MM.1S (cell line): ENCODE measurements at regions not wholly inside any gene's neighbourhood (a gene's known extent, or its start where the extent isn't known, plus 50 kb on each side); places are given as distances from the start of the nearest gene placed in this dataset.

Experiments used
- DNase-seq: peaks from one replicate; pipeline ENCODE4 v3.0.0-alpha.2; 2015
- H2AFZ ChIP-seq: fragments of 300-600 bp; sonication (generic); 2 replicates; pipeline ENCODE4 v1.6.0; 2016; ENCODE audit warnings: antibody characterized with exemption, low read length
- H3F3A ChIP-seq: fragments of 300-600 bp; sonication (generic); 2 replicates; pipeline ENCODE4 v1.6.1; 2016; ENCODE audit warnings: mild to moderate bottlenecking, antibody characterized with exemption, low read length, moderate library complexity, mixed read lengths; ENCODE audit not compliant: insufficient read depth
- H3K27ac ChIP-seq: fragments of 300-600 bp; sonication (generic); 2 replicates; pipeline ENCODE4 v1.5.1; 2016; ENCODE audit warnings: mild to moderate bottlenecking, low read length
- H3K27me3 ChIP-seq: fragments of 300-600 bp; sonication (generic); replicated peaks from 2 replicates; pipeline ENCODE4 v1.6.0; 2016; ENCODE audit warnings: low read length; ENCODE audit not compliant: insufficient read depth
- H3K36me3 ChIP-seq: fragments of 300-600 bp; sonication (generic); replicated peaks from 2 replicates; pipeline ENCODE4 v1.6.1; 2016; ENCODE audit warnings: mild to moderate bottlenecking, low read length, mixed read lengths; ENCODE audit not compliant: insufficient read depth
- H3K4me1 ChIP-seq: fragments of 300-600 bp; sonication (generic); 2 replicates; pipeline ENCODE4 v1.6.1; 2016; ENCODE audit warnings: low read length, mixed read lengths
- H3K4me2 ChIP-seq: fragments of 300-600 bp; sonication (generic); 2 replicates; pipeline ENCODE4 v1.6.0; 2016; ENCODE audit warnings: low read depth, low read length
- H3K4me3 ChIP-seq: fragments of 300-600 bp; sonication (generic); 2 replicates; pipeline ENCODE4 v1.5.1; 2016; ENCODE audit warnings: low read length, mixed read lengths
- H3K79me2 ChIP-seq: fragments of 300-600 bp; sonication (generic); 2 replicates; pipeline ENCODE4 v1.6.1; 2016; ENCODE audit warnings: mixed run types, low read length, mixed read lengths
- H3K9ac ChIP-seq: fragments of 300-600 bp; sonication (generic); 2 replicates; pipeline ENCODE4 v1.6.1; 2016; ENCODE audit warnings: low read length, mixed read lengths
- H3K9me2 ChIP-seq: fragments of 300-600 bp; sonication (generic); replicated peaks from 2 replicates; pipeline ENCODE4 v1.6.1; 2016; ENCODE audit warnings: mild to moderate bottlenecking, low read length, mixed read lengths; ENCODE audit not compliant: insufficient read depth
- H3K9me3 ChIP-seq: fragments of 300-600 bp; sonication (generic); replicated peaks from 2 replicates; pipeline ENCODE4 v1.6.1; 2016; ENCODE audit warnings: mild to moderate bottlenecking, low read length, mixed read lengths; ENCODE audit not compliant: insufficient read depth
- H4K20me1 ChIP-seq: fragments of 300-600 bp; sonication (generic); 2 replicates; pipeline ENCODE4 v1.6.1; 2016; ENCODE audit warnings: mild to moderate bottlenecking, low read length, moderate library complexity, mixed read lengths; ENCODE audit not compliant: insufficient read depth
- CTCF ChIP-seq: fragments of 300-600 bp; sonication (generic); IDR thresholded peaks from 2 replicates; pipeline ENCODE4 v1.5.1; 2016; ENCODE audit warnings: antibody characterized with exemption, low read length, mixed read lengths
- EZH2 ChIP-seq: fragments of 300-600 bp; sonication (generic); optimal IDR thresholded peaks from 2 replicates; pipeline ENCODE3; 2017; ENCODE audit warnings: low read depth, mild to moderate bottlenecking, antibody characterized with exemption, low read length, mixed read lengths
- EZH2phosphoT487 ChIP-seq: fragments of 300-600 bp; sonication (generic); IDR thresholded peaks from 2 replicates; pipeline ENCODE4 v1.6.1; 2018; ENCODE audit warnings: antibody characterized with exemption, low read length

GRCh38 chr19:28497887-28498286 lies 715.1 kb downstream of the UQCRFS1 start:
- no peak overlapping the region for H3K4me2 ChIP-seq
- H3K4me1 ChIP-seq, result no peaks in the 10 kb centered on the region
- H3K4me3 ChIP-seq, result no peak overlapping the region
- peaks cover 19% of the 10 kb centered on the region for H3K79me2 ChIP-seq
- H3K9me3 ChIP-seq, result no peaks in the 10 kb centered on the region
- H3K36me3 ChIP-seq, result no peaks in the 10 kb centered on the region
- H3K9me2 ChIP-seq, result no peaks in the 10 kb centered on the region
- H3K27me3 ChIP-seq, result no peaks in the 10 kb centered on the region
- H4K20me1 ChIP-seq, result no peaks in the 10 kb centered on the region
- no peak for DNase-seq
- no peaks in the 10 kb centered on the region for H3F3A ChIP-seq
- no peak overlapping the region for H2AFZ ChIP-seq
- TF ChIP-seq EZH2 (no peak), EZH2phosphoT487 (no peak), CTCF (no peak)
- H3K27ac ChIP-seq, result no peak overlapping the region
- no peak overlapping the region for H3K9ac ChIP-seq

GRCh38 chr19:28497137-28497536 lies 715.8 kb downstream of the UQCRFS1 start:
- H3K4me3 ChIP-seq, result no peak overlapping the region
- TF ChIP-seq EZH2, result no peak
- TF ChIP-seq EZH2phosphoT487, result no peak
- TF ChIP-seq CTCF, result no peak
- no peak for DNase-seq
- no peak overlapping the region for H2AFZ ChIP-seq
- H3K36me3 ChIP-seq, result no peaks in the 10 kb centered on the region
- peaks cover 7% of the 10 kb centered on the region for H3K4me1 ChIP-seq
- no peak overlapping the region for H3K9ac ChIP-seq
- H3K79me2 ChIP-seq, result peaks cover 19% of the 10 kb centered on the region
- H3K4me2 ChIP-seq, result no peak overlapping the region
- H3K9me2 ChIP-seq, result no peaks in the 10 kb centered on the region
- no peaks in the 10 kb centered on the region for H3K9me3 ChIP-seq
- H3K27ac ChIP-seq, result no peak overlapping the region
- H4K20me1 ChIP-seq, result no peaks in the 10 kb centered on the region
- no peaks in the 10 kb centered on the region for H3K27me3 ChIP-seq
- 0 out of 2 replicates have a peak, but pooled peaks cover 4% of the 10 kb centered on the region for H3F3A ChIP-seq

- peaks cover 14% of the 10 kb centered on the region for H3K4me1 ChIP-seq
- no peak overlapping the region for H3K9ac ChIP-seq
- no peaks in the 10 kb centered on the region for H3K36me3 ChIP-seq
- no peak overlapping the region for H3K27ac ChIP-seq
- no peak overlapping the region for H2AFZ ChIP-seq
- TF ChIP-seq EZH2phosphoT487 (no peak), CTCF (no peak), EZH2 (no peak)
- 0 out of 2 replicates have a peak, but pooled peaks cover 4% of the 10 kb centered on the region for H3F3A ChIP-seq
- DNase-seq, result no peak
- no peaks in the 10 kb centered on the region for H3K9me2 ChIP-seq
- no peaks in the 10 kb centered on the region for H4K20me1 ChIP-seq
- no peaks in the 10 kb centered on the region for H3K27me3 ChIP-seq
- no peak overlapping the region for H3K4me3 ChIP-seq
- peaks cover 19% of the 10 kb centered on the region for H3K79me2 ChIP-seq
- H3K4me2 ChIP-seq, result no peak overlapping the region
- no peaks in the 10 kb centered on the region for H3K9me3 ChIP-seq
Measured at GRCh38 chr19:28495046-28495445, 717.9 kb downstream of the UQCRFS1 start.
